Inferior parietal cortex (tissue), 1 donor: ENCODE measurements at regions not wholly inside any gene's neighbourhood (a gene's known extent, or its start where the extent isn't known, plus 50 kb on each side); places are given as distances from the start of the nearest gene placed in this dataset.

Source experiments
- DNase-seq: peaks from one replicate; pipeline ENCODE4 v3.0.0-alpha.2; 2016; ENCODE audit errors: extremely low spot score

DNA sequence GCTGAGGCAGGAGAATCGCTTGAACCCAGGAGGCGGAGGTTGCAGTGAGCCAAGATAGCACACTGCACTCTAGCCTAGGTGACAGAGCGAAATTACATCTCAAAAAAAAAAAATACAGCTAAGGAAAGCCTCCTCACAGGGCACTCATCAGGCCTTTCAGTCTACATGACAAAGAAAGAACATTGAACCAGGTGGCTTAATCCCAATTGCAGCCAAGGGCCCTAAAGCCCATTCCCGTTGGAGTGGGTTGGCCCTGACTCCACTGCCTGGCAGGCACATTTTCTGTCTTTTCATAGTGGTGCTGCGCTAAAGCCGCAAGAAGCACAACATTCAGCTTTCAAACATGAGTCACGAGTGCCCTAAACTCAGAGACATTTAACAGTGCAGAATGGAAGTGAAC lies 372.5 kb downstream of the RNF144A start:
- DNase-seq = peak; percentile 17

DNA sequence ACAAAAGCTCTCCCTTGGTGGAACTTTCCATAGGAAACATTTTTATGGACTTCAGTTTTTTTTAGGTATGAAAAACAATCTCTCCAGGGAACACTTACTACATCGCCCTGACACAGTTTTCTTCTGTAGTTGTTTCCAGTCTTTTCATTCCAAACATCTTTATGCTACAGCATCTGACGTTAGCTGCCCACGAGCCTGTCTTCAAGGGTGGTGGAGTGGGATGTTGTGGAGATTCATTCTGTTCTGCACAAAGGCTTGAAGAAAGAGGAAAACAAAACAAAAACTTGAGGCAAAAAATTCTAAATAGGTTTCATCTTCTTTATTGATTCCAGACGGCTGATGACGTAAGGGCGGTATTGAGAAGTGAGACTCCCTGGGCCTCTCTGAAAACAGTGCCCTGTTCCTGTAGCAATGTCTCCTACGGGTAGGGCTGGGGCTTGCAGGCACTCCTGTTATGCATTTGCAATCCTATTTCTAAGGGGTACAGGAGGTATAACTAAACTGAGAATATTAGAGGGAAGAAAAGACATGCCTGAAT lies 375.0 kb downstream of the RNF144A start:
- DNase-seq = peak; percentile 49

DNA sequence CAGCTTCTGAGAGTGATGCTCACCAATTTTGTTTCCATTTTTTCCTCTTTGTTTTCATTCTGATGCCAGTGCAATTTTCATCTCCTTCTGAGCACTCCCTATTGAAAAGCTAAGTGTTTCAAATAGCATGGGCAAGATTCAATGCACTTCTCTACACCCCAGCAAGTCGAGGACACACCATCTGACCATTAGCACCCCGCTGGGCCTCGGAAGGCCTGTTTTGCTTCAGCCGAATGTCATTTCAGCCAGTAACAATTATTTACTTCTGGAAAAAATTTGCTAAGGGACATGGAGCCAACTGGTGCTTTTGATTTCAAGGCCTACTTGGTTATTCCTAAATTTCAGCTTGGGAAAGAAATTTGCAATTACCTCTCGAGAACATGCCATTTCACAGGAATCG lies 392.4 kb downstream of the RNF144A start:
- no peak for DNase-seq

DNA sequence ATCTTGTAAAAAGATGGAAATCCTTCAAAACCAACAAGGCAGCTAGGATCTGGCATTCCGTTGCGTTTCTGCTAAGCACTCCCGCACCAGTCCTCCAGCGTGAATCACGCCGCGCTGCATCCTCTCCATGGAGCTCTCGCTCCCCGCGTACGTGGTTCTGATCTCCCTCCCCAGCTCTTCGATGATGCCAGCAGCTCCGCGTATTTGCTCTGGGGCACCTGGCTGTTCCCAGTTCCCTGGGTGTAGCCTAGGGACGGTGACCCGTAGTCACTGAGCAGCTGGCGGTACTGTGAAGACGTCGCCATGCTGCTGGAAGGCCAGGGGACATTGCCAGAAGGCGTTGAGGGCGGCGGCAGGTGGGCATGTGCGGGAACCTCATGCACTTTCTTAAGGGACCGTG lies 407.5 kb downstream of the RNF144A start:
- DNase-seq = no peak

DNA sequence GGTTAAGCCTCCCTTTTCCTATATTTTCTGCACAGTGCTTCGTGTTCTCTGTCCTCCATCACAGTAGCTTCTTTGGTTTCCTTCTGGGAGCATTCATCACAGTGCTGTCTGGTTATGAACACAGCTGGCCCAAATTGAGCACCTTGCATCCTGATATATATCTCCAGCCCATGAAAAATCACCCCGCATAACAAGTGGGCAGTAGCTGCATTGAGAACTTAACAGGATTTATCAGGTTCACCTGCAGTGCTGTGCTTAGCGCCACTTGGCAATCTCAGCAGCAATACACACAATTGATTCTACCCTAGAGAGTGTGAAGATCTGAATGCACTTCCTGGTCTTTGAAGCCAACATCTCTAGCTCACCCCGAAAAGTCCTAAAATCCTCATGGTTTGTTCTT lies 408.0 kb downstream of the RNF144A start:
- DNase-seq = no peak

DNA sequence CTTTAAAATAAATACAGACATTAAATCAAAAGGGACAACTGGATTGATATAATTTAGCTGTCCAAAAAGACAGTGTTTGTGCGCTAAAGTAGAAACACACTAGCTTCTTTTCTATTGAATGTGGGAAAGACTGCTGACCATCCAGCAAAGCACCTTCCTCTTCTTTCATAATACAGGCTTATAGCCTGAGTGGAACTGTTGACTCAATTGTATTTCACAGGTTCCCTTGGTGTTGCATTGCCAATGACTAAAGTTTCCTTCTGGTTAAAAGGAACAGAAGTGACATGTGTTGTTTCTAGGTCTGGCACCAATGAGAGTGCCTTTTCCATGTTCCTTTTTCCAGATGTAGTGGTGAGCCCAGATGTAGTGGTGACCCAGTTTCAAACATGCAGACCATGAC lies 412.3 kb downstream of the RNF144A start:
- no peak for DNase-seq

DNA sequence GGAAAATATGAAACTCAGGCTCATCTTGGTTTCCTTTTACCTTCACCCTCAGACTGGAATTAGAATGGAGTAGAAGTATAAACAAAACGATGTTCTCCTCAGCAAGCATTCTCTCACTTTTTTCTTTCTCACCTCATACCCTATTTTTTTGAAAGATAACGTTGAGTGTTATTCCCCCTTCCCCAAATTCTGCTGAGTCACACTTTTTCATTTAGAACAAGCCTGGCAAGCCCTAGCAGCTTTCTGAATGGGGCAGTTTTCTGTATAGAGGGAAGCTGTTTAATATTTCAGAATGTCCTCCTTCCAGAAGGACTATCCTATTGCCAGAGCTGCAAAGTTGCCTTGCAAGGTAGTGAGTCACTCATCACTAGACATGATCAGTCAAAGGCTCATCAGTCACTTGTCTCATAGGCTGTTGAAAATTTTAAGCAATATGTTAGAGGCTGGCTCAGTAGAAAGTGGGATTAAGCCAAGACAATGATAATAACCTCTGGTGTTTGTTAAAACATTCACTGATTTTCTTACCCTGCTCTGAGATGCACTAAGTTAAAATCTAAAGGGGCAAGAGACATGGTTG lies 416.1 kb downstream of the RNF144A start:
- DNase-seq = no peak

DNA sequence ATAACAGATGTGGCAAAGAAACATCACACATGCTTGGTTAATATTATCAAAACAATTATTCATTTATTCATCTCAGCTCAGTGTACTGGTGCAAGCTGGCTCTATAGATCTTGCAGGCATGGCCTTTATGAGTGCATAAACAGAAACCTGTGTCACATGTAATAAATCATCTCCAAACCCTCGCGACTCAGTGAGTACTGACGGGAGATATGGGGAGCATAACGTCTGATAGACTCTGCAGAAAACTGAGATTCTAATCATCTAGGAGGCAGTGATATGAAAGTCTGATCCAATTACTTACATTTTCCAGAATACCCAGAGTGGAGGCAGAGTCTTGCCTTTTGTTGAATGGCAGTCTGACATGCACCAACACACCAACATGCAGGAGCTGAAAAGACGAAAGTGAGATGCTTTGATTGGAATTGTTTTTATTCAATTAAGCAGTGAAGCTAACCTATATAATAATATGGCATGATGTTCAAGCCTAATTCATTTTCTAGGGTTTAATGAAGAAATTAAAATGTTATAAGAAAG lies 416.8 kb downstream of the RNF144A start:
- DNase-seq = no peak

DNA sequence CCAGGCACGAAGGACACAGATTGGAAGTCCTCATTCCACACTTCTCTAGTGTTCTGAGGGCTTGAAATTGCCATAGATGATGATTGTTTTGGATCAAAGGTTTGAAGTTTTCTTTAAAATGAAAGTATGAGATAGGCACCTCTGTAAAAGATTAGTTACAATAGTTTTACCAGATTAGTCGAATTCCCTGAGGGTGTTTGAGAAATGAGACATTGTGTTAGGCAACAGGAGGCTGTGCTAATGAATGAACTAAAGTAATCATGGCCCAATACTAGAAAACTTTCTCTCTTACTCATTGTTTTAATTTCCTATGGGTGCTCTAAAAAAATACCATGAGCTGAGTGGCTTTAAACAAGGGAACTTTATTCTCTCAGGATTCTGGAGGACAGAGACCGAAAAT lies 421.7 kb downstream of the RNF144A start:
- no peak for DNase-seq

DNA sequence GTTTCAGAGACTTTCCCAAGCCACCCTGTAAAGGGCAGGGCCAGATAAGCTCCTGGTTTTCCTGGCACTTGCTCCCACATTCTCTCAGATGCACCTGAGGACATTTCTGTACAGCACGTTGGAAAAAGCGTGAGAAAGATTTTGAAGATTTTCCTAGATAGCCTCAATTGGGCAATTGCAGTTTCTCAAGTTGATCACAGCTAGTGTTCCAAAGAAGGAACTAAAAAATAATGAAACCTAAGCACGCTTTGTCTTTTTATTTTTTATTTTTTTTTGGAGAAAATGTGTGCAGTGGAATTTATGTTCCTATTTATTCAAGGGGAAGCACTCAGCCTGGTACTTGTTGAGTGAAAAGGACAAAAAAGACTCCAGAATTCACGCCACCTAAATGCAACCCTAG lies 429.1 kb downstream of the RNF144A start:
- no peak for DNase-seq

DNA sequence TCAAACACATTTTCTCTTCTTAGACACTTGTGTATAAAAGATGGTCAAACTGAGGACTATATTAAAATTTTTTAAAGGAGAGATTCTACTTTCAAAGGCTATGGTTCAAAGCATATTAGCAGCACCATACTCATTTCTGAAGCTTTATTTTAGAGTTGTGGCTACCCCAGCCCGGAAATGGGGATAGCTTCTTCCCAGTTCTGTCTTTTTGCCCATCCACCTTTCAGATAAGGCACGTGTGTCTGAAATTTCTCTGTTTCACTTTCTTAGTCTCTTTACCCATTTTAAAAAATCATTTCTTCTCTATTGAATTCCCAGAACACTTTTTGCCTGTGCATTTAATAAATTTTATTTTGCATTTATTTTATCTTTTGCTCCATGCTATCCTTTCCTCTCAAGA lies 431.5 kb downstream of the RNF144A start:
- no peak for DNase-seq

DNA sequence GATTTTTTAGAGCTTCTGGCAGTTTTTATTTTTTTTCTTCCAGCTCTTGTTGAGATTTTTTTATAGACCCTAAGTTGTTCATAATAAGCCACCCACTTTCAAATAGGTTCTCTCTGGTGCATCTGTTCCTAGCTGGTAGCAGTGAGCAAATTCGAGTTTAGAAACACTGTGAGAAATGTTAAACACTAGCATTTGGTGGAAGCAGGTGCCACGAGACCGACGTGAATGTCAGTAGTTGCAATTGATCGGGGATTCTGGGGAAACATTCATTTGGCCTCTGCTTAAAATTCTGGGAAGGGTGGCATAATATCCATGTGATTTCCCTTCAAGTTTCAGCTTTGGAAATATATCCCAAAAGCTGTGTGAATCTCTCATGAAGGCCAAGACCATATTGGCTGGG lies 435.0 kb downstream of the RNF144A start:
- DNase-seq = peak; percentile 23

DNA sequence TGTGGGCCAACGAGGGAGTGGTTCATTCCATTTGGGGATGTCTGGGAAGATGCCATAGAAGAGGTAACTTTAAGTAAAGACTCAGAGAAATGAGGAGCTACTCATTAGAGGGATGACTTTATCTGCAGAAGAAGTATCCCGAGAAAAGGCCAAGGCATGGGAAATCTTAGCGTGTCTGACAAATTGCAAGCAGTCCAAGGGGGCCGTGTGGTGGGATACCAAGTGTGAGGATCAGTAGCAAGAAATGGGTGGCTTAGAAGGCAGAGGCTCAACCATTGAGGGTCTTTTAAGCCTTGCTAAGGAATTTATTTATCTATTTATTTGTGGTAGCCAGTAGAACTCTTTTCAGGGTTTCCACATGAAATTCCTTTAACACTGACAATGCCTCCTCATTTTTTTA lies 436.4 kb downstream of the RNF144A start:
- DNase-seq = no peak

DNA sequence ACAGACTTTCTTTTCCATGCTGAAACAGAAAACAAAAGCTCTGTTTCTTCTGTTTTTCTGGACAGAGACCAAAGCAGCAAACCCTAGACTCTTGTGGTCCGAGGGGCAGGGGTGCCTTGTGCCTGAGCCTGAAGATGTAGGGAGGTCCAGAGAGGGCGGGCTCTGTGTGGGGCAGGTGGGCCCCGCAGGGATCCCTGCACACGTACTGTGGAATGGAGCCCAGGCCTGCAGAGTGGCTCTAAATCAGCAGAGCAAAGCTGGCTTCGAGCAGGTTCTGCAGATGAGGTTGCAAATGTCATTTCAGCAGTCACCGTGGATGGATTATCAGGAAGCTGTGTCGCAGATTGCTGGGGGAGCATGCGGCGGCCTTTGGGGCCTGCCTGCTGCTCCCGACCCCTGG lies 438.6 kb downstream of the RNF144A start:
- DNase-seq = no peak

DNA sequence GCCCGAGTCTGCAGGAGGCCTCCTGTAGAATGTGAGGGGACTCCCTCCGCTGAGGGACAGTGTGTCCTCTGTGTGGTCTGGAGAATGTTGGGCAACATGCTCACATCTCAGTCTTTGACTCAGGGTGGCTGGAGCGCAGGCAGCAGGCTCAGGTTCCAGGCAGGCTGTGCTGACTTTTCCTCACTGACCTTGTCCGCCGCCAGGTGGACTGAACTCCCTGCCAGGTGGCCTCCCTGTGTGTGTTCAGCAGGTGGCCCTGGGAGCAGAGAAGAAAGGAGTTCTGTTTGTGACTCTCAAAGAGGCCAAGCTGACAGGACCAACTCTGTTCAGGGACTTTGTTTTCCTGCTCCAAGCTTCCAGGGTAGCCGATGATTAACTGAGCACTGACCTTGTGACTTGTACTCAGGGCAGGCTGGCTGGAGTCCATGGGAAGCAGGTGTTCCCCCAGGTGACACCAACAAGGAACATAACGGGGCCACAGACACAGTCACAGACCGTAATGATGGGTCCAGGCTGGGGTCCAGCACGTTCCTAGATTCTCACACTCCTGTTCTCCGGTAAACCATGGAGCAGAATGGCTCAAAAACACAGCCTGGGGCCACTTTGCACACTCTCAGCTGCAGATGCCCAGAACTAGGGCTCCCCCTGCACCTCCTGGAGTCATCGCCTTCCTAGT lies 439.8 kb downstream of the RNF144A start:
- DNase-seq = no peak

DNA sequence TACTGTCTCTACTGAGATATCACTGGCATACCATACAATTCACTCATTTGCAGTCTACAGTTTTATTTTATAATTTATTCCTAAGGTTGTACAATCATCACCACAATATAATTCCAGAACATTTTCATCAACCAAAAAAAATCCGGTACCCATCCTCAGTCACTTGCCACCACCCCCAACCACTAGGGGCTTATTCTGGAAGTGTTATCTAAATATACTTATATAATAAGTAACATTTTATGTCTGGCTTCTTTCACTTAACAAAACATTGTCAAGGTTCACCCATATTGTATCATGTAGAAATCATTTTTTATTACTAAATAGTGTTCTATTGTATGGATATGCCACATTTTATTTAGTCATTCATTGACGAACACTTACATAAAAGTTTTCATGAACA lies 440.8 kb downstream of the RNF144A start:
- no peak for DNase-seq

DNA sequence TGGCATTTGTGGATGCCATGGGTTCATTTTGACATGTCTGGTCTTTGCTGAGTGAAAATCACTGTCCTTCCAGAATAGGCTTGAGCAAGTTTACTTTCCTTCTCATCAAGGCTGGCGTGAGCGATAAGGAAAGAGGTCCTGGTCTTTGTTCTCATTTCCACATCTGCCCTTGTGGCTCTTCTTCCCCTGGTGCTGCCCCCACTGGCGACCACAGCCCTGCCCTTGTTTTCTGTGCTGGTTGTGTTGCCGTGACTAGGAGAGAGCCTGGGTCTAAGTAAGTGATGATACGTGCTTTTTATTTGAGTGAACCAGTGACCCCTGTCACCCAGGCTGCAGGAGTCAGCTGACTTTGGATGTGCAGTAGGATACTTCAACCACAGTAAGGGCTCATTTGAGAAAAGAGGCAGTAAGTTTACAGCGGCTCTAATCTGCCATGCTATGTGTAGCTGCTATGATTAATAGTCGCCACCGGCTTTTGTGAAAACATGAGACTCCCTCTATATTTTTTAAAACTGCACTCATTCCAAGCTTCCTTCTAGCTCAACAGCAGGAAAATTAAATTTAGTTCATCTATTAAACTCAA lies 441.7 kb downstream of the RNF144A start:
- DNase-seq = no peak

DNA sequence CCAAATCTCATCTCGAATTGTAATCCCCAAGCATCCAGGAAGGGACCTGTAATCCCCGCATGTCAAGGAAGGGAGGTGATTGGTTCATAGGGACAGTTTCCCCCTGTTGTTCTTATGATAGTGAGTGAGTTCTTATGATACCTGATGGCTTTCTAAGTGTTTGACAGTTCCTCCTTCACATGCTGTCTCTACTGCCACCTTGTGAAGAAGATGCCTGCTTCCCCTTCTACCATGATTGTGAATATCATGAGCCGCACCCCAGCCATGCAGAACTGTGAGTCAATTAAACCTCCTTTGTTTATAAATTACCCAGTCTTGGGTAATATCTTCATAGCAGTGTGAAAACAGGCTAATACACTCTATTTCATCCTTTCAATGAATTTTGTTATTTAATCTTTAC lies 446.7 kb downstream of the RNF144A start:
- no peak for DNase-seq

DNA sequence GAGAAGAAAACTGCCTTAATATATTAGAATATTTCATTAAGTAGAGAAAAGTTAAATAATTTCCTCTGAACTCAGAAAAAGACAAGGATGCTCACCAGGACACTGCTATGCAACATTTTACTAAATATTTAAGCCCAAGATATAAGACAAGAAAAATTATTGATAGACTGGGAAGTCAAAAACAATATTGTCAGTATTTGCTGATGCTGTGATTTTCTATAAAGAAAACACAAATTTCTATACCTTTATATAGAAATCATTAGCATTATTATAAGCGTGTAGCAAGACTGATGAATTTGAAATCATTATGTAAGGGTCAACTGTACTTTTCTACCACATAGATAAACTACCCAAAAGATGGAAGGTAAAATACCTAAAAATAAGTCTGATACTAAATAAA lies 451.0 kb downstream of the RNF144A start:
- no peak for DNase-seq

DNA sequence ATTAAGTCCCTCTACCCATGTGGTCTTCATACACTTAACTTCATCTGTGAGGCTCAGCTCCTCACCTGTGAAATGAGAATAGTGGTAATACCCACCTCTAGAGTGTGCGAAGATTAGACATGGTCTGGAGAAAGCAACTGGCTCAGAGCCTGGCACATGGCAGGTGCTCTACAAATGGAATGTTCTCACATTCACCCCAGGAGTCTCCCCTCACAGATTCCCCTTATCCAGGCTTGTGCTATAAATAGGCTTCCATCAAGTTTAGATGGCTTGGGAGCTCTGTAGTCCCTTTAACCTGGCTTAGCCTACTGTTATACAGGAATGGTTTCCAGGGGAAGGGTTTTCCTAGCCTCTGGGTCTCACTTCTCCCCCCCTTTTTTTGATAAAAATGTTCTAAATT lies 455.9 kb downstream of the RNF144A start:
- no peak for DNase-seq

DNA sequence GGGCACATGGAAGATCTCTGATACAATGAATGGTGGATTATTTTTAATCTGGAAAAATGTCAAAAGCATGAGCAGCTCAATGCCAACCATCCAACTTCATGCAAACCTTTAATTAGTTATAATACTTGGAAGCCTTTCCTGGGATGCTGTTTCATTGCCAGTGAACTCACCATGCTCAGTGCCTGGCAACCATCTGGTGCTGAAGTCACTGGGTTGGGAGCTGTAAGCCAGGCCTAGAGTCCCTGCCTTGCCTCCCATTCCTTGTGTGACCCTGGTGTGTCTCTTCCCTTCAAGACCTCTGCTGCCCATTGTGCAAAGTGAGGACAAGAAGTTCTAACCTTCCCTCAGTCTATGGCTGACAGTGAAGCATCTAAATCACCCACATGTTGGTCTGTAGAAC lies 458.7 kb downstream of the RNF144A start:
- no peak for DNase-seq

DNA sequence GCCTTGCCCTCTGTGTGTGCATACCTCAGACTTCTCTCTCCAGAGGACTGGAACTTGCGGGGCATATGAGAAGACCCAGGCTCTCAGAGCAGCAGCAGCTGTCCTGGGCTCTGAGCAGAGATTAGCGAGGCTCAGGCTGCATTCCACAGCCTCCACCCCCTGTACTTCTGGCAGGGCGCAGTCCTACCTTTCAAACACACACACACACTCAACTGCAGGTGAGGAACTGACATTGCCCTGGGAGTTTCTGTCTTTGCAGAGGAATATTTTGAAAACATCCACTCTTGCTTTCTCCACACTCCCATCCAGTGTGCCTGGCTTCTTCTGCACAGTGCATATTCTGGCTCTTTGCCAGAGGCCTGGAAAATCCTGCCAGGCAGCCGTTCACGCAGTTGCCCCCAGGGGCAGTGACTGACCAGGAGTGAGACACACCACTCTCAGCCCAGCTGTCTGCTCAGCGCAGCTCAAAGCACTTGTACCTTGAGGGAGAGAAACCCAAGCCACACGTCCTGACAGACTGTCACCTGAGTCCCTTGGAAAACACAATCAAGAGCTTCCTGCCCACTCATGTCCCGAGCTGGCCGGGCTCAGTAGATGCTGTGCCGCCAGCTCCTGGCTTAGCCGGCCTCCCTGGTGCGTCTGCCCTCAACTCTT lies 460.8 kb downstream of the RNF144A start:
- no peak for DNase-seq

DNA sequence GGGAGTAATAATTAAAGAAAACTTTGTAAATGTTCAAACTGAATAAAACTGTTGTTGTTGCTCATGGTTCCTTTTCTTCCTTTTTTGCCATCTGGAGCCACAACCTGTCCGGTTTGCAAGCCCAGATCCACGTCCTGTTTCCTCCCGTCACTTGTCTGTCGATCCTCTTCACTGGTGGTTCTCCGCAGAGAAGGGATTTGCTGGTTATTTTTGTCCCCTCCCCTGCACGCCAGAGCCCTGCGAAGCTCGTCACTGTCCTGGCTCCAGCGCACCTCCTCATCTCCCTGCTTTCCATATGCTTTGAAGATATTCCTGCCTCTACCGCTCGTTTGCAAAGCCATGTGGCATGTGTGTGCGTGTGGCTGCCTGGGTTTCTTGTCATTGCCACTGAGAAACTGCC lies 461.4 kb downstream of the RNF144A start:
- DNase-seq = no peak
